ENCODE measurements at regions not wholly inside any gene's neighbourhood (a gene's known extent, or its start where the extent isn't known, plus 50 kb on each side); places are given as distances from the start of the nearest gene placed in this dataset.
"Not testable (repeated sequence)": the region's sequence is repeated elsewhere in the genome, so short reads cannot be mapped to it uniquely, and the experiment has no call there.

DNA sequence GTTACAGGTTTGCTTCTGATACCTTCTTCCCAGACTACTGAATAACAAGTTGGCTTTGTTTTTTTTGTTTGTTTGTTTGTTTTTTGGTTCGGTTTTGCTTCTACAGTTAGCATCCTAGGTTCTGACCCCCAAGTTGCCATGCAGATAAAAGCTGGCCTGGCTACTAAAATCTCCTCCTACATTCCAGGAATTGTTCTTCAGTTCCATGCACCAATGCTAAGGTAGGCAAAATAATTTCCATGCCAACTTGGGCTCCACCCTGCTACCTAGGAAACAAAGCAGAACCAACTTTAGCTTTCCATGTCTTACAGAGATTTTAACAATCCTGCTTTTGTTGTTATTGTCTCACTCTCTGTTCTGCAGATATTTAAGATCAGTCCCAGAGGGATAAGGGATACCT is 495.5 kb upstream of the SOX9 start:
- no peak for DNase-seq

DNA sequence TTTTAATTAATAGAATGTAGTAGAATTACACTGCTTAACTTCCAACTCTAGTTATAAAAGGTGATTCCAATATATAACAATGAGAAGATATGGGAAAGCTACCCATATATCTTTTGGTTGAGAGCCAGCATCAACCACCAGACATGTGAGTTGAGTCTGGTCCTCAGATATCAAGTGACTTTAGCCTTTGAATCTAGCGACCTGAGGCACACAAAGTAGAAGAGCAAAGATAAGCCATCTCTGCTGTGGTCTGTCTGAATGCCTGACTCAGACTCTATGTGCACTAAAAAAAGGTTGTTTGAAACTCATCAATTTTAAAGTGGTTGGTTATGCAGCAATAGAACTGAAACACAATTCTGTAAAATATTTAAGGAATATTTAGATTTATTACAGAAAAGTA is 492.5 kb upstream of the SOX9 start:
- no peak for DNase-seq

DNA sequence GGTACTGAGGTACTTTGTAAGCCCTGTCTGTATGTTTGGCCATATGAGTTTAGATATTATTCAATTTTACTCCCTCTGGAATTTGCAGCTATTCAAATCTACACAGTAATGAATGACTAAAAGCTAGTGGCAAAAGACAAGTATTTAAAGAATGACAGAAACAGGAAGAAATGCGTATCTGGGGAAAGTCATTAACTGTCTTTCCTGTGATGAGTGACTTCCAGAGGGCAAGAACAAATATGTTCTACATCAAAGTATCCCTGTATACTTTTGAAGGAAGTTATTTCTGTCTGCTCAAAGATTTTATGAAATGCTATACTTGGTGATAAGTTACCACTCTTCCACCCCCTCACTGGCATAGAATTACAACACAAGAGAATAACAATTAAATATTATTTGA is 489.3 kb upstream of the SOX9 start:
- no peak for DNase-seq

DNA sequence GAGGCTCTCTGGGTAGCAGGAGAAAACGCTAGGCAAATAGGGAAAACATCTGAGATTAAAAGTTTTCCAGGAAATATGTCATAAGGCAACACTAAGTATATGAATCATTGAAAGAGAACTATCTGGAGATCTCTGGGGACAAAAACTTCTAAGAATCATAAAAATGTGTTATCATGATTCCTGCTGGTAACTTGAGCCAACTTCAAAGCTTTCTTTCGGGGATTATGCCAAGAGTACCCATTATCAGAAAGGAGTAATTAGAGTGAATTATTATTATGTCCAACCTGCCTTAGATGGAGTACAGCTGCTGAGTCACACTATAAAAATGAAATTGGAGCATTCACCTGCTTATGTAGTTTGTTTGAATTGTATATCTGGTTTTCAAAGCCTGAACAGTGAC is 488.5 kb upstream of the SOX9 start:
- DNase-seq: no peak

DNA sequence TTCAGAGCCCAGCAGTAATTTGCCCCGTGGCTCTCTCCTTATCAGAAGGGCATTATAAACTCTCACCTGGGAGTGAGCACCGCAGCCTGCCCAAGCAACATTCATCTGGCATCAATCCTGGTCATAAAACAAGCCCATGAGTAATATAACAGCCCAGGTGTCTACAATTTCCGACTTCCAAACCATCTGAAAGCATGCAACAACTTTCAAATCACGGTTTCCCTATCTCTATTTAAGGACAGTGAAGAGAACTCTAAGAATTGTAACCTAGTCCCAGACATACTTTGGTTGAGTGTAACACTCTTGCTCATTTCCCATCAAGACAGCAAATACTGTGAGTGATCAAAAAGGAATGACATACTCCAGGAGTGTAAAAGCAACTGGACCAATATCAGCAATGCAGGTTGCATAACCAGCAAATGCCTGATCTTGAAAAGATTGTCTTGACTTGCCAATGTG is 487.4 kb upstream of the SOX9 start:
- no peak for DNase-seq

DNA sequence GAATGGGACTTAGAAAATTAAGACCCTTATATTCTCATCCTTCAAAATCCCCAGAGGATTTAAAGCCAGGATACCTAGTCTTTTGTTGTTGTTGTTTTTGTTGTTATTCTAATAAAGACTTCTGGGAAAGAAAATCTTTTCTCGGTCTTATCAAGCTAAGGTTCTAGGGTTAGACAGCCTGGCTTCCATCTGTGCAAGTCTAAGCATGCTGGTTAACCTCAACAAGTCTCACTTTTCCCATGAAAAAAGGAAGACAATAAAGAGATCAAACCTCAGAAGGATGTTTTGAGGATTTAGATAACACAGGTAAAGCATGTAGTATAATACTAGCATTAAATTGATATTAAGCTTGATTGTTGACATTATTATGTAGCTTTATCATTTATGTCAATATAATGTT is 486.4 kb upstream of the SOX9 start:
- DNase-seq: no peak

DNA sequence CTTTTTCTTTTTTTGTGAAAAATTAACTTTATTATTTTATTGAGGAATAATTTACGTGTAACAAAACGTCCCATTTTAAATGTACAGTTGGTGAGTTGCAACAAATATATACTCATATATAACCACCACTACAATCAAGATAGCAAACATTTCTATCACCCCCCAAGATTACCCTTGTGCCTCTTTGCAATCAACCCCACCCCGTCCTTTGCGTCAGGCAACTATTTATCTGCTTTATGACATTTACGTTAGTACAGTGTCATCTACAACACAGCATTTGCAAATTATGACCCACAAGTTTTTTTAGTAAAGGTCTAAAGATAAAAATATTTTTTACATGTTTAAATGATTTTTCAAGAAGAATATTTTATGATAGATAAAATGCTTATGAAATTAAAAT is 485.6 kb upstream of the SOX9 start:
- DNase-seq: no peak

DNA sequence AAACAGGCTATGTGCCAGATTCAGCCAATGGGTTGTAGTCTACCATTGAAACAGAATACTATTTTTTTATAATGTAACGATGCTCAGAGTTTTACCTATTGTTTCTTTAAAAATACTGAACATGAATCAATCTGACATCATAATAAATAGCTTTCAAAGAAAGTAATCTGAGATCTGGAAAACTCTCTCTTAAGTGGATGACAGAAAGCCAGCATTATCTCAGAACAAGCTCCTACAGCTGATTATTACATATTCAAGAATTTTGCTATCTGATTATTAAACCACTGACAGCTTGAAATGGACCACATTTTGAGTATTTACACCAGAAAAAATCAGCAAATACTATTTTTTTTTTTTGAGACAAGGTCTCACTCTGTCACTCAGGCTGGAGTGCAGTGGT is 484.2 kb upstream of the SOX9 start:
- DNase-seq: no peak

DNA sequence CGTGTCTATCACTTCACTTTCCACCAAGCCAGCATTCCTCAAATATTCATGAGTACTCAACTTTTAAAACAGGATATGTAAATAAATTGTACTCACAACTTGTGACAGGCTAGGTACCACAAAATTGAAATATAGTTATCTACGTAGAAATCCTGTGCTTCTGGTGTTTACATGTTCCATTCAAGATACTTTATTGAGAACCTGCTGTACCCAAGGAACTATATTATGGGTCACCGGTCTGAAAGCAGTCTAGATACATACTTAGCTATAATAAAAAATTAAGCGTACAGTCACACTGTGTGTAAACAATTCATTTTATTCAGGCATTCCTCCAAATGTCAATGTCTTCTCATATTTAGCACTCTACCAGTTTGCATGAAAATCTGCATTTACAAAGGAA is 482.2 kb upstream of the SOX9 start:
- no peak for DNase-seq

DNA sequence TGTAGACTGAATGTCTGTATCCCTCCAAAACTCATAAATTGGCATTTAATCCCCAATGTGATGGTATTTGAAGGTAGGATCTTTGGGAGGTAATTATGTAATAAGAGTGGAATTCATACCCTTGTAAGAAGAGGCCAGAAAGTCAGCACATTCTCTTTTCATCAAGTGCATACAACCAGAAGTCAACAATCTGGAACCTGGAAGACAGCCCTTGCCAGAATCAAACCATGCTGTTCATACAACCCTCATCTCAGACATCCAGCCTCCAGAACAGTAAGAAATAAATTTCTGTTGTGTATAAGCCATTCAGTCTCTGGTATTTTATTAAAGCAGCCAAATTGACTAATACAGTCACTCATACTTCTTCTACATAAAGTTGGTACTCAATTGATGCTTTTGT is 481.0 kb upstream of the SOX9 start:
- no peak for DNase-seq

DNA sequence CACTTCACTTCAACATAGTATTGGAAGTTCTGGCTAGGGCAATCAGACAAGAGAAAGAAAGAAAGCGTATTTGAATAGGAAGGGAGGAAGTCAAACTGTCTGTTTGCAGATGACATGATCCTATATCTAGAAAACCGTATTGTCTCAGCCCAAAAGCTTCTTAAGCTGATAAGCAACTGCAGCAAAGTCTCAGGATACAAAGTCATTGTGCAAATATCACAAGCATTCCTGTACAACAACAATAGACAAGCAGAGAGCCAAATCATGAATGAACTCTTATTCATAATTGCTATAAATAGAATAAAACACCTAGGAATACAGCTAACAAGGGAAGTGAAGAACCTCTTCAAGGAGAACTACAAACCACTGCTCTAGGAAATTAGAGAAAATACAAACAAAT is 473.9 kb upstream of the SOX9 start:
- not testable (repeated sequence) for DNase-seq

DNA sequence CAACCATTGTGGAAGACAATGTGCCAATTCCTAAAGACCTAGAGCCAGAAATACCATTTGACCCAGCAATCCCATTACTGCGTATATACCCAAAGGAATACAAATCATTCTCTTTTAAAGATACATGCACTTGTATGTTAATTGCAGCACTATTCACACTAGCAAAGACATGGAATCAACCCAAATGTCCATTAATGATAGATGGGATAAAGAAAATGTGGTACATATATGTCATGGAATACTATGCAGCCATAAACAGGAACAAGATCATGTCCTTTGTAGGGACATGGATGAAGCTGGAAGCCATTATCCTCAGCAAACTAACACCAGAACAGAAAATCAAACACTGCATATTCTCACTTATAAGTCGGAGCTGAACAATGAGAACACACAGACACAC is 472.5 kb upstream of the SOX9 start:
- DNase-seq: not testable (repeated sequence)

DNA sequence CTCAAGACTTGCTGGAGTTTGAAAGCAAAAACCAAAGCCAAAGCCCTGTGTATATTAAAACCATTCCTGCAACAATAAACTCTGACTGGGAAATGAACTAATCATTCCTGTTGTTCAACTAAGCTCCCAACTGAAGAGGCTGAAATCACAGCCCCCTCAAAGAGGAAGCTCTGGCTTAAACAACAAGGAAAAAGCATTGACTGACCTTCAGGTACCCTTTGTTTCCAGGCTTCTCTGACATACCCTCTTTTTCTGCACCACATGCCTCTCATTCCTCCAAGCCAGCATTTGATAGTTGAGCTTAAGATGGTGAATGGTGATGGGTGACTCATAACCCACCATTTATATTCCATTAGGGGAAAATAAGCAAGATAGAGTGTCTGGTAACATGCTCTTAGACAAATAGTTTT is 470.9 kb upstream of the SOX9 start:
- DNase-seq: no peak

DNA sequence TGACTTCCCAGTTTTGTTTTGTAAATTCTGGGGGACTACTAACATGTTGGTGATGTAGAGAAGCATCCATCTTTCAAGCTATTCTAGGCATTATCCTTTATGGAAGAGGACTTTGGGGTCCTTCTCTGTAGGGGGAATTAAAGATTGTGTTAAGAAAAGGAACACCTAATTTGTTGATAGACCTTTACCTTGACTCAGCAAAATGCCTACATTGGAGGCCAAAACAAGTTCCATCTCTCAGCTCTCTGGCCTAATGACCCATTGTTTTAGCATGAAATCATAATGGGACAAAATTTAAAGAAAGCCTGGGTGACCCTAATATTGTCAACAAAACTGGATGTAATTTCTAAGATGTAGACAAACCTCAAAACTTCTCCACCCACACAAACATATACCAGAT is 465.3 kb upstream of the SOX9 start:
- DNase-seq: no peak

DNA sequence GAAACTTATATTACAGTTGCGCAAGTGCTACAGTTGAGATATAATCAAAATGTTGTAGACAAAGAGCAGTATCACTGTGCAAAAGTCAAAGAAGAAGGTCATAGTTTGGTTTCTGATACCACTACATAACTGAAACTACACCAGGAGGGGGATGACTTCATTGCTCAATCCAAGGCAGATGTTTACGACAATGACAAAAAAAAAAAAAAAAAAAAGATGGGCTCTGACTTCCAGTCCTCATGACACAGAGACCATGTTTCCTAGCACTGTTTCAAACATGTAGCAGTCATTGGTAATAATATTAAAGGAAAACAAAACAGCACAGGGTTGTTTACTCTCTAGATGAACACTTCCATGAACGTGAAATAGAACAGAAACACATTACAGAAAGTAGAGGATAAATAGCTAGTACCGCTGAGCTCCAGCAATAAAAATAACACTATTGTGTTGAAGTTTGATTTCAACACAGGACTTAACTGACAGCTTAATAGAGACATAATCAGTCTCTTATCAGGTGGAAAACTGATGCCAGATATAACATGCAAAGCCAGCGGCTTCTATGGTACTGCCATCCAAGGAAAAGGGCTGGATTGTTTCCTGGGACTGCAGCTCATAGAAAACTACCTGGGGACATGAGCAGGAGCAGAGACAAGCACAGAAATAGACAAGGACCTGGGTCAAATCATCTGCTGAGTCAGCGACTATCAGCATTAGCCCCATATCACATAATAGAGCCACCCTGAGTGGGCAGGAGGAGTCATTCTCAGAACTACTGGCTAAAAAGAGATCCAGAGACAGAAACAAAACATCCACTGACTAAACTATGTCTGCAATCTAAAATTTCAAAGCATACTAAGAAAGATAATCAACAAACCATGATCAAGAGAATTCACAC is 463.6 kb upstream of the SOX9 start:
- peak; percentile 10 for DNase-seq

DNA sequence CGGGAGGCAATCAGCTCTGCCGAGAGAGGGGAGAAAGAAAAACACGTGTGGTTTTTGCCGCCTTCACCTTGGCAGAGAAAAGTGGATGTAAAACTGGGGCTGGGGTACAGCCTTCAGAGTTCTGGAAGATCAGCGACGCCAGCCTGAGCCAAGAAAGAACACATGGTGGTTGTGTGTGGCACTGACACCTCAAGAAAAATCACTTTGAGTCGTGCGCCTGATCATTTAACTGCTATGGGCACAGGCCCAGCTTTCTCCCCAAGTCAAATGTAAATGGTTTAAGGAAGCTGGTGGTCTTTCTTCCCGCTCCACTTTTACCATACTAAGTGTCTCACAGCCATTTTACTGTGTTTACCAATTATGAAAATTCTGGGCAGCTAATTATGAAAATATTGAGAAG is 461.8 kb upstream of the SOX9 start:
- no peak for DNase-seq

DNA sequence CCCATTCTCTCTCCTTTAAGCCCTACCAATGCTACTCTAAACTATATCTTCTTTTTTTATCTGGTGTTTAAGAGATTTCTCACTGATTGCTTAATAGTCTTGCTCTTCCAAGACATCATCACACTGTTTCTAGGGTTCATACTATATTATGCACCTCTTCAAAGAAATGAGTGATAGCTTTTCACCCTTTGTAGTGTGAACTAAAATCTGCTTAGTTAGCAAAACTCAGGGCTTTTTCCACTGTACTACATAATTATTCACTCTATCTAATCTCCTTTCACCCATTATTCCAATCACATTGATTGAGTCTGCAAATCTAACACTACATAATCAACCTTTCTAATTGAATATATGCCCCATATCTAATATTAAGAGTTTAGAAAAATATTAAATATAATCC is 456.0 kb upstream of the SOX9 start:
- no peak for DNase-seq

DNA sequence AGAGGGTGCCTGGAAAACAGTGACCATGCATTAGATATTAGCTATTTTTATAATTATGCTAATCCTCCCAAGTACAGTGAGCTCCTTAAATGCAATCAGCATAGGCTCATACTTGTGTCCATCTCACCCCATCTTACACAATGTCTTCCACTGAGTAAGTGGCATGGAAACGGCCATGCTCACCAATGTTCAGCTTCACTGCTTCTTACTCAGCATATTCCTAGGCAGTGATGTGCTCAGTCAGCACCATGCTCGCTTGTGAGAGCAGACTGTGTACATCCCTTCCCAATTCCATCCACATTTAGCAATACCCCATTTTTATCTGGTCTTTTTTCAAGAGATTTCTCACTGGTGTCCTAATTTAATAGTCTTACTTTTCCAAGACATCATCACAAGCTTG is 454.8 kb upstream of the SOX9 start:
- no peak for DNase-seq

DNA sequence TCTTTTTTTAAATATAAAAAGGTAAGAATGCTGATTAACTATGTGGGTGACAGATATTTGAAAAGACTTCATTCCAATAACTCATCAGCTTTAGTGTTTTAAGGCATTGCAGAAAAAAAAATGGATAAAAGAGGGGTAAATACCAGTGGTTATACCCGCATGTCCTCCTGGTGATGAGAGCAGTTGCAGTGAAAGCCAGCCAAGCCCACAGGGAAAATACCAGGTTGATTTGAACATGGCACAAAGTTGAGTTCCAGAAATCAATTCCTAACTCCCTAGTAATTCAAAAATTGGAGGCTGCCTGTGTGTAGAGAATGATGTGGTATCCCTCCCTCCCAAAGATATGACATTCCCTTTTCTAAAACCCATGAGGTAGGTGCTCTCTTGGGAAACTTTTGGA is 453.2 kb upstream of the SOX9 start:
- no peak for DNase-seq

DNA sequence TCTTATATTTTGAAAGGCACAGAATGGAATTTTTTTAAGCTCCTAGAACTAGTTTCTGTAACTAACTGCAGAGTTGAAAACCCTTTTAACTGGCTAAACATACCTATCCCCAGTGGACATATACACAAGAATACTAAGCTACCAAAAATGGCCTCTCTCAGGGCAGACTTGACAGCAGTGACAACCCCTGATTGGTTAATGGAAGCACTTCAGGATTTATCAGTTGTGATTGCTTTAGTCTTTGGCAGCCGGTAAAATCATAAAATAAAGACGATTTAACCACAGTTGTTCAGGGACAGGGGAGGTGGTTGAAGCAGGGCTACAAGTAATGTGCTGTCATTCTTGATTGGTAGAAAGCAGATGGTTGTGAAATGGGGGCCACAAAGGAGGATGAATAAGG is 452.0 kb upstream of the SOX9 start:
- DNase-seq: no peak

DNA sequence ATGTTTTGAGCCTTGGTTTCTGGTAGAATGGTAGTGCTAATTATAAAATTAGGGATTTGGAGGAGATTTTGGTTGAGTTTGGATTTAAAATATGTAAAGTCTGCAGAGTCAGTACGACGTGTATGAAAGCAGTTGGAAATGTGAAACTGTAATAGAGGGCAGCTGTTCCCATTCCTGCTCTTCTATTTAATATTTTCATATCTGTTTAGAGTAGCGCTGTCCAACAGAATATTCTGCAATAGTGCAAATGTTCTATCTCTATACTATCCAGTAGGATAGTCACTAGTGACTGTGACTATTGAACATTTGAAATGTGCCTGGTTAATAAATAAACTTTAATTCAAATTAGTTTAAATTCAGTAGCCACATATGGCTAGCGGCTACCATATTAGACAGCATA is 443.4 kb upstream of the SOX9 start:
- DNase-seq: no peak

DNA sequence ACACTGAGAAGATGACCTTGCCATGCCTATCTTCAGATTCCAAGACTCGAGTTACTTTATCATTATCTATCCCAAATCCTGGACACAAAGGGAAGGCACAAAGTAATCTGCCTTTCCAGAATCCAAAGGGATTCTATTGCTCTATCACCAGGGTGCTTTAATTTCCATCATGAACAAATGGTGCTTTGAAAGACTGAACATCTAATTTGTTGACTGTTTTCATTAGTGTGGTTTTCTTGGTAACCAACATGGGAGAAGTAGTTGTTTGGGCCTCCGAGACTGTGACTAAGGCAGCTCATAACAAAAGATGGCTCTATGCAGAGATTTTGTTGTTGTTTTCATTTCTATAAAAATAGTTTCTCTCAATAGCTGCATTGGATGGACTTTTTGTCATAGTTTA is 441.0 kb upstream of the SOX9 start:
- no peak for DNase-seq

DNA sequence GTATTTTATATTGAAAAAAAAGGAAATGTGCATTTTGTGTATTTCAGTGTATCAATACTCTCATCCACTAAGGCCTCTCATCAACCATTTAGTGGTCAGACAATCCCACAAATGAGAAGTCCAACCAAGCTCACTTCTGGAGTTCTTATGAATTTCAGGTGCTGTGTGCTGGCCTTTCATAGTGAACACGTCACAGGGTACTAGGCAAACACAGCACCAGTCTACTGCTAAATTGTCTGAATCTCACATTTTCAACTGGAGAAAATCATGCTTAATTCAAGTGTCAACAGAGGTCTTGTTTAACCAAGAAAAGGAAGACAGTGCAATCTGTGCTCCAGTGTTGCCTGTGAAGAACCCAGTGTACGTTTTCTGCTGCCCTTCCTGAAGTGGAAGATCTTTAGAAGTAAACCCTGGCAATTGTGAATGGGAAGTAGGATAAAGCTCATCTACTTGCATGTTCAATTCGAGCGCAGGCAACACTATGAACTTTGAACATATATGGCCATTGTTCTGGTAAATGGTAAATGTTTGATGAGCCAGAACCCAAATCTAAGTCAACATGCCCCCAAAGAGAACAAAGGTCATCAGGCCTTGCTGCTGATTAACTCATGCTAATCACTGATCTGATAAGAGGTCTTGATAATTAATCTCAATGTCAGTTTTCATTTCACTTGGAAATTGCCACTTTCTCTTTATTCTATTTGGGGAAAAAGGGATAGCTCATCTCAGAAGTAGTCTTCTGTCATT is 439.2 kb upstream of the SOX9 start:
- no peak for DNase-seq

DNA sequence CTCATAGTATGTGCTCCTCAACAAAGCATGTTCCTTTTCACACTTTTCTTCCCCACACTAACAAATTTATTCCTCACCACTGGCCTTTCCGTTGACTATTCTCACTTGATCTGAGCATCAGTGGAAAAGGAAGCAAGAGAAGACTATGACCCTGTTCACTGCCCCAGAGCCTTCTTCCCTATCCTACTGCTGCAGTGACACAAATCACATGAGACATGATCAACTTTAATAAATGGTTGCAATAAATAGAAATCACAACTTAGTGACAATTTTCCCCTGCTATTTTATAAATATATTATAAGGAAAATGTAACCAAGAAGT is 438.7 kb upstream of the SOX9 start:
- no peak for DNase-seq

DNA sequence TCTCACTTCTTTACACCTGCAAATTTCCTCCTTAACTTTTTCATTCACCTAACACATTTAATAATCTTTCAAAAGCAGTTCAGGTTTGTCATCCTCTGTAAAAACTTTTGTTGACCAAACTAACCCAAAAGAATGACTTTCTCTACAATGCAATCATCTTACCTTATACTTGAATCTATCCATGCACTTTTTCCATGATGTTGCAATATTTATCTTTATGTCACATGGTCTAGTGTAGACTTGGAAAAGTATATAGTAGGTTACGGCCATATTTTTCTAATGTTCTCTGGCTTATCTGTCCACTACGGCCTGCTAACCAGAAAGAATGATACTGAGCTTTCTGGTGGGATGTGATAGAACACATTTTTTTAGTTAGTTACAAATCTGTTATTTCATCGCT is 431.0 kb upstream of the SOX9 start:
- no peak for DNase-seq

All from hematopoietic multipotent progenitor cell treated with erythropoietin and hydrocortisone succinate and interleukin-3 and kit ligand, for 4 days (in vitro differentiated cells).